Transverse colon (tissue), 4 donors: ENCODE measurements at regions not wholly inside any gene's neighbourhood (a gene's known extent, or its start where the extent isn't known, plus 50 kb on each side); places are given as distances from the start of the nearest gene placed in this dataset.

Source experiments
- EP300 ChIP-seq: sonication (generic); formaldehyde crosslinking; IDR thresholded peaks from one replicate; pipeline ENCODE4 v1.6.1; 2017; ENCODE audit warnings: antibody characterized with exemption, low read depth
- POLR2A ChIP-seq: fragments of 450-650 bp; IDR thresholded peaks from one replicate; pipeline ENCODE4 v1.6.1; 2016; ENCODE audit warnings: antibody characterized with exemption, mild to moderate bottlenecking, moderate library complexity
- POLR2AphosphoS5 ChIP-seq, 3 donors: sonication (generic); formaldehyde crosslinking; IDR thresholded peaks; one replicate each; pipeline ENCODE4 v1.6.1; 2016; ENCODE audit warnings: antibody characterized with exemption in 3 of 3
- TF ChIP-seq, protein P1 (sequence below), 5 experiments: fragments of 200-600 bp in 3 of 5; fragments of 450-650 bp in 2 of 5; sonication (generic) in 3 of 5; IDR thresholded peaks; 1 replicate in 2 of 5; 2 replicates in 3 of 5; pipeline ENCODE4 v1.5.1; 2016 to 2017; ENCODE audit warnings: antibody characterized with exemption in 5 of 5, inconsistent platforms in 3 of 5, mild to moderate bottlenecking in 2 of 5, moderate library complexity in 1 of 5

DNA sequence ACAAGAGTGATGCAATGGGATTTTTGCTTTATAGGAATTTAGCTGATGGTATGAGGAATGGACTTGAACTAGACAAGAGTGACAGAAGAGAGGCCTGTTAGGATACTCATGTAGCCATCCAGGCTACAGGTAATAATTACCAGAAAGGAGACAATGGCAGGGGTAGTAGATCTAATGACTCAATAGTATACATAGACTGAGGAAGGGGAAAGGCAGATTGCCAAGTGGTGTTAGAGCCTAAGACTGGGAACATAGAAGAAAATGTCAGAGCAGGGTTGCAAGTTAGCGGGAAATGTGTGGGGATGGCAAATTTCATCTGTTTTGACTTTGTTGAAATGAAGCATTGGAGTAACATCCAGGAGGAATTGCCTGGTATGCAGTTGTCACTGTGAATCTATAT is 295.6 kb downstream of the UTRN start:
- TF ChIP-seq, protein P1, sequence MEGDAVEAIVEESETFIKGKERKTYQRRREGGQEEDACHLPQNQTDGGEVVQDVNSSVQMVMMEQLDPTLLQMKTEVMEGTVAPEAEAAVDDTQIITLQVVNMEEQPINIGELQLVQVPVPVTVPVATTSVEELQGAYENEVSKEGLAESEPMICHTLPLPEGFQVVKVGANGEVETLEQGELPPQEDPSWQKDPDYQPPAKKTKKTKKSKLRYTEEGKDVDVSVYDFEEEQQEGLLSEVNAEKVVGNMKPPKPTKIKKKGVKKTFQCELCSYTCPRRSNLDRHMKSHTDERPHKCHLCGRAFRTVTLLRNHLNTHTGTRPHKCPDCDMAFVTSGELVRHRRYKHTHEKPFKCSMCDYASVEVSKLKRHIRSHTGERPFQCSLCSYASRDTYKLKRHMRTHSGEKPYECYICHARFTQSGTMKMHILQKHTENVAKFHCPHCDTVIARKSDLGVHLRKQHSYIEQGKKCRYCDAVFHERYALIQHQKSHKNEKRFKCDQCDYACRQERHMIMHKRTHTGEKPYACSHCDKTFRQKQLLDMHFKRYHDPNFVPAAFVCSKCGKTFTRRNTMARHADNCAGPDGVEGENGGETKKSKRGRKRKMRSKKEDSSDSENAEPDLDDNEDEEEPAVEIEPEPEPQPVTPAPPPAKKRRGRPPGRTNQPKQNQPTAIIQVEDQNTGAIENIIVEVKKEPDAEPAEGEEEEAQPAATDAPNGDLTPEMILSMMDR (IDR thresholded peaks at IDR 0.05), result no peak
- no peak for TF ChIP-seq EP300
- TF ChIP-seq POLR2A, result no peak
- no peak for TF ChIP-seq POLR2AphosphoS5 (IDR thresholded peaks at IDR 0.05)
